ENCODE measurements at regions not wholly inside any gene's neighbourhood (a gene's known extent, or its start where the extent isn't known, plus 50 kb on each side); places are given as distances from the start of the nearest gene placed in this dataset.

GRCh38 chr1:57678138-57678537 lies 254.3 kb upstream of the DAB1 start:
- H3K9ac ChIP-seq = no peak overlapping the region
- H3K4me2 ChIP-seq (ENCODE audit: low read length) = no peak overlapping the region
- H3K36me3 ChIP-seq (ENCODE audit: control insufficient read depth, insufficient read depth, low read length) = no peaks in the 10 kb centered on the region
- no peaks in the 10 kb centered on the region for H3K27me3 ChIP-seq (ENCODE audit: control insufficient read depth, insufficient read depth, low read length)
- H3K4me3 ChIP-seq (ENCODE audit: low read depth, low read length) = no peak overlapping the region
- H3K4me1 ChIP-seq = no peaks in the 10 kb centered on the region
- no peaks in the 10 kb centered on the region for H3K79me2 ChIP-seq
- no peaks in the 10 kb centered on the region for H3K9me3 ChIP-seq (ENCODE audit: control insufficient read depth, low read length)
- no peak overlapping the region for H3K27ac ChIP-seq
- TF ChIP-seq CTCF (IDR thresholded peaks at IDR 0.05) = no peak
- no peak overlapping the region for H2AFZ ChIP-seq

DNA sequence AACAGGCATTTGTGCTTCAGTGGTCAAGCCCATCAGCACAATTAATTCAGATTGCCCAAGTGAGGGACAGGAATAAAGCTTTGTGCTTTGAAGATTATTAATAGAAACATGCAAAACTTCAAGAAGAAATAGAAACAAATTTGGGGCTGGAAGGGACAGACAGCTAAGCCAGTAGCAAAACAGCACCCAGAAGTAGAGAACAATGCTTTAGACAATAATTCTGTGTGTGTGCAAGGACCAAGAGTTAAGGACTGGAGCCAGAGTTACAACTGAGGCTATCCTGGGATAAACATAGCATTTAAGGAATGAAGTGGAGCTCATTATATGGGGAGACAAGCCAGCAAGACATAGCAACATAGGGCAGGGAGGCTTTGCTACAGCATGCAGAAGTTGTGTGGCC lies 251.9 kb upstream of the DAB1 start:
- no peak overlapping the region for H2AFZ ChIP-seq
- no peak overlapping the region for H3K27ac ChIP-seq
- no peaks in the 10 kb centered on the region for H3K79me2 ChIP-seq
- H3K4me2 ChIP-seq (ENCODE audit: low read length) = no peak overlapping the region
- H3K9ac ChIP-seq = no peak overlapping the region
- no peak overlapping the region for H3K4me3 ChIP-seq (ENCODE audit: low read depth, low read length)
- H3K9me3 ChIP-seq (ENCODE audit: control insufficient read depth, low read length) = no peaks in the 10 kb centered on the region
- H3K4me1 ChIP-seq = no peaks in the 10 kb centered on the region
- H3K27me3 ChIP-seq (ENCODE audit: control insufficient read depth, insufficient read depth, low read length) = no peaks in the 10 kb centered on the region
- no peak for TF ChIP-seq CTCF (IDR thresholded peaks at IDR 0.05)
- no peaks in the 10 kb centered on the region for H3K36me3 ChIP-seq (ENCODE audit: control insufficient read depth, insufficient read depth, low read length)

- no peaks in the 10 kb centered on the region for H3K79me2 ChIP-seq
- H3K4me2 ChIP-seq (ENCODE audit: low read length) = no peak overlapping the region
- no peaks in the 10 kb centered on the region for H3K4me1 ChIP-seq
- no peaks in the 10 kb centered on the region for H3K27me3 ChIP-seq (ENCODE audit: control insufficient read depth, insufficient read depth, low read length)
- no peak for TF ChIP-seq CTCF (IDR thresholded peaks at IDR 0.05)
- H3K4me3 ChIP-seq (ENCODE audit: low read depth, low read length) = no peak overlapping the region
- H2AFZ ChIP-seq = no peak overlapping the region
- H3K36me3 ChIP-seq (ENCODE audit: control insufficient read depth, insufficient read depth, low read length) = no peaks in the 10 kb centered on the region
- H3K27ac ChIP-seq = no peak overlapping the region
- no peak overlapping the region for H3K9ac ChIP-seq
- H3K9me3 ChIP-seq (ENCODE audit: control insufficient read depth, low read length) = no peaks in the 10 kb centered on the region
These were observed 250.9 kb upstream of the DAB1 start for GRCh38 chr1:57674801-57675200.

GRCh38 chr1:57672346-57673140 lies 248.7 kb upstream of the DAB1 start:
- no peak for TF ChIP-seq CTCF (IDR thresholded peaks at IDR 0.05)
- H3K4me1 ChIP-seq = no peaks in the 10 kb centered on the region
- H2AFZ ChIP-seq = no peak overlapping the region
- H3K27me3 ChIP-seq (ENCODE audit: control insufficient read depth, insufficient read depth, low read length) = no peaks in the 10 kb centered on the region
- H3K9ac ChIP-seq = no peak overlapping the region
- H3K36me3 ChIP-seq (ENCODE audit: control insufficient read depth, insufficient read depth, low read length) = no peaks in the 10 kb centered on the region
- no peaks in the 10 kb centered on the region for H3K9me3 ChIP-seq (ENCODE audit: control insufficient read depth, low read length)
- H3K79me2 ChIP-seq = no peaks in the 10 kb centered on the region
- H3K4me3 ChIP-seq (ENCODE audit: low read depth, low read length) = no peak overlapping the region
- H3K27ac ChIP-seq = no peak overlapping the region
- no peak overlapping the region for H3K4me2 ChIP-seq (ENCODE audit: low read length)

GRCh38 chr1:57671750-57672149 lies 247.9 kb upstream of the DAB1 start:
- Histone ChIP-seq H3K9ac (no peak overlapping the region), H3K36me3 (ENCODE audit: control insufficient read depth, insufficient read depth, low read length) (no peaks in the 10 kb centered on the region), H3K4me2 (ENCODE audit: low read length) (no peak overlapping the region), H3K4me1 (no peaks in the 10 kb centered on the region), H3K79me2 (no peaks in the 10 kb centered on the region), H3K4me3 (ENCODE audit: low read depth, low read length) (no peak overlapping the region), H2AFZ (no peak overlapping the region), H3K27me3 (ENCODE audit: control insufficient read depth, insufficient read depth, low read length) (no peaks in the 10 kb centered on the region), H3K27ac (no peak overlapping the region), H3K9me3 (ENCODE audit: control insufficient read depth, low read length) (no peaks in the 10 kb centered on the region)
- no peak for TF ChIP-seq CTCF (IDR thresholded peaks at IDR 0.05)

Data from parathyroid adenoma (tissue), 2 donors.